ENCODE measurements at regions not wholly inside any gene's neighbourhood (a gene's known extent, or its start where the extent isn't known, plus 50 kb on each side); places are given as distances from the start of the nearest gene placed in this dataset.

DNA sequence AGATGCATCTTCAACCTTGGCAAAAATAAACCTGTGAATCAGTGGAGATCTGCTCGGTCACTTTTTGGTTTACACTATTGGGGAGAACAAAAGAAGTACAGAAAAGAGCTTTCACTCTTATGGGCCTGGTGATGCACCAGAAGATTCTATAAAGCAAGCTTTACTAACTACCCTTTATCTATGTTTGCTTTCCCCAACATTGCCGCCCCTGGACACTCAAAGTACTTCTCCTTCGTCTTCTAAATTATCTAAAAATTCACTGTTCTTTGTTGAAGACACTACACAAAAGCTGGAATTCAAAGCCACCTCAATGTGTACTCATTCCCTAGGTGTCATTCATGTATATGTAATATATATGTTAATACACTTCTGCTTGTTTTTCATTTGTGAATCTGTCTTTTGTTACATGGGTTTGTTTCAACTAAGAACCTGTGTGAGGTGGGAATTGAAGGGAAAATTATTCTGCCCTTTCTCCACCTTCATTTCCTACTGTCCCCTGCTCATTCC is 97.9 kb upstream of the BTN3A2 start:
- peaks cover 4 to 15% (median 10%) of the 10 kb centered on the region in 3 donors for H3K27me3 Mint-ChIP-seq (ENCODE audit: low read depth in 3 of 3)
- H3K27ac Mint-ChIP-seq, result no peak overlapping the region
- H3K4me1 Mint-ChIP-seq, result peaks cover 0 to 20% of the 10 kb centered on the region in 2 donors
- H3K9me3 Mint-ChIP-seq, result no peaks in the 10 kb centered on the region
- no peak for DNase-seq
- H3K36me3 Mint-ChIP-seq, result no peaks in the 10 kb centered on the region
- H3K4me3 Mint-ChIP-seq, result no peak overlapping the region

DNA sequence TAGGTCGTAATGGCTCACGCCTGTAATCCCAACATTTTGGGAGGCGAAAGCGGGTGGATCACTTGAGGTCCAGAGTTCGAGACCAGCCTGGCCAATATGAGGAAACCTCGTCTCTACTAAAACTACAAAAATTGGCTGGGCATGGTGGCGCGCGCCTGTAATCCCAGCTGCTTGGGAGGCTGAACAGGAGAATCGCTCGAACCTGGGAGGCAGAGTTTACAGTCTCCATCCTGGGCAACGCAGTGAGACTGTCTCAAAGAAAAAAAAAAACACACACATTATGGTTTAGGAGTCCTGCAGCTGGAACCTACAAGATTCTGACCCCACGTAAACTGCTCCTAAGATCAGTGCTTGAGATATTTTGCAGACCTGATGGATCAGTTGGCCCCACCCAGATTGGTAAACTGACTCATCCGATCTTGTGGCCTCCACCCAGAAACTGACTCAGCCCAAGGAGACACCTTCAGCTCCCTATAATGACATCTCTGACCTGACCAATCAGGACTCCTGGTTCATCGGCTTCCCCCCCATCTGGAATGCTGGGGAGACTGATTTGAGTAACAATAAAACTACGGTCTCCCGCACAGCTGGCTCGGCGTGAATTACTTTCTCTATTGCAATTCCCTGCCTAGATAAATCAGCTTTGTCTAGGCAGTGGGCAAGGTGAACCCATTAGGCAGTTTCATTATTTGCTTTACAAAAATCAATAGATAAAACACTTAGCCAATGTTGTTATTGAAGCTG is 96.2 kb upstream of the BTN3A2 start:
- Mint-ChIP-seq H3K9me3 (no peaks in the 10 kb centered on the region), H3K27ac (no peak overlapping the region)

DNA sequence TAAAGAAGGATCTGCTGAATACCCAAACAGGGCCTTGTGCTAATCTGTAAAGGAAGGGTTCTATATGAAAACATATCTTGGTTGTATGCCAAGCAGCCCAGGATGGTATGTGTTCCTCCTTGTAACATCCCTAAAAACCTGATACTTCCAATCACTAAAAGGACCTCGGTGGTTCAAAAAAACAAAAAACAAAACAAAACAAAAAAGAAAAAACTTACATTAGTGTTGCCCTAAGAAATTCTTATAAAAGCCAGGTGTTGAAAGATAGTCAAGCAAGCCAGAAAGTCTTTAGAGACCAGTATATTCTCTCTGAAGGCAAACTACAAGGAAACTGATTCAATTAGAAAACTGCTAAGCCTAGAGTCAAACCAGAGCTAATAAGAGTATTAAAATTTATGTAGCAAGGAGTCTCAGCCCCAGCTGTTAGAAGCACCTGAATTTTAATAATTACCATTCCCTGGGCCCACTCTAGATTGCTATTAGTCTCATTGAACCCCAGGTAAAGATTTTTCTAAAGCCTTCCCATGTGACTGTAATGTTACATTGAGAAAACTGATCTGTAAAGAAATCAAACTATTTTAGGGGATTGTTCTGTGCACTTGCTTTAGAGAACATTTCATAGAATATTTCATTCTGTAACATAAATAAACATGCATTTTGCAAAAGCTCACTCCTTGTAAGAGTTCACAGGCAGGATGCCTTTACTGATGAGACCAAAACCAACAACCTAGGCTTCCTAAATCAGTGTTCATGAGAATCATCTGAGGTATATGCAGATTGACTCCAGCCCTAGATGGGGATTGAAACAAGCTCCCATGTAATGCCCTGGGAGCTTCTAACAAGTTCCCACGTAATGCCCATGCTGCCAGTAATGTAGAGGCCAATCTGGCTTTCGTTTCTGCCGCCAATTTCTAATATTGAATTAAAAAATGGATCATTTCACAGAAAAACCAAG is 95.2 kb upstream of the BTN3A2 start:
- no peaks in the 10 kb centered on the region for H3K36me3 Mint-ChIP-seq

More for the DNA sequence above, 96.2 kb upstream of the BTN3A2 start:
- Mint-ChIP-seq H3K4me1 (peaks cover 0 to 23% of the 10 kb centered on the region in 2 donors), H3K36me3 (no peaks in the 10 kb centered on the region), H3K27me3 (ENCODE audit: low read depth in 3 of 3) (peaks cover 8 to 15% (median 10%) of the 10 kb centered on the region in 3 donors), H3K4me3 (no peak overlapping the region)
- DNase-seq, result no peak

DNA sequence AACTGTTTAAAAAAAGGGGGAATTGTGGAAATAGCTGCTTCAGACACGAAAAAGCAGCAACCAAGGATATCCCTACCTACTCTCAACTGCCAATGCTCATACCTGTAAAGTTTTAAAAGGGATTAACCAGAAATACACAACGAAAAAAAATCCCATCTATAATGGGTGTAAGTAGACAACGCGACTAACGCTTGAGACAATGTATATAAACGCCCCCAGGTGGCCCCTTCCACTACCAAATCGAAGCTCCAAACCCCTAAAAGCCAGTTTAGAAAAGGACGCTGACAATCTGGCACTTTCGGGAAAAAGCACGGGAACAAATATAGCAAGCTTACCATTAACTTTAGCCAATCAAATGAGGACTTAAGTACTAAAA is 94.5 kb upstream of the BTN3A2 start:
- peak overlapping the region in 1 of 5 donors; percentile 36 for H3K4me3 Mint-ChIP-seq
- H3K27ac Mint-ChIP-seq, result peak overlapping the region in 3 of 6 donors; percentile 48 to 71 (median 51)
- no peaks in the 10 kb centered on the region for H3K36me3 Mint-ChIP-seq
- no peaks in the 10 kb centered on the region for H3K9me3 Mint-ChIP-seq
- peaks cover 0 to 23% of the 10 kb centered on the region in 2 donors for H3K4me1 Mint-ChIP-seq
- peaks cover 8 to 15% (median 10%) of the 10 kb centered on the region in 3 donors for H3K27me3 Mint-ChIP-seq (ENCODE audit: low read depth in 3 of 3)
- no peak for DNase-seq

More for the DNA sequence above, 95.2 kb upstream of the BTN3A2 start:
- H3K9me3 Mint-ChIP-seq, result no peaks in the 10 kb centered on the region
- no peak for DNase-seq
- H3K4me1 Mint-ChIP-seq, result peaks cover 0 to 23% of the 10 kb centered on the region in 2 donors
- H3K27me3 Mint-ChIP-seq (ENCODE audit: low read depth in 3 of 3), result peaks cover 8 to 15% (median 10%) of the 10 kb centered on the region in 3 donors
- H3K4me3 Mint-ChIP-seq, result peak overlapping the region in 2 of 5 donors; percentile 36 to 49
- H3K27ac Mint-ChIP-seq, result peak overlapping the region in 2 of 6 donors; percentile 51 to 71

DNA sequence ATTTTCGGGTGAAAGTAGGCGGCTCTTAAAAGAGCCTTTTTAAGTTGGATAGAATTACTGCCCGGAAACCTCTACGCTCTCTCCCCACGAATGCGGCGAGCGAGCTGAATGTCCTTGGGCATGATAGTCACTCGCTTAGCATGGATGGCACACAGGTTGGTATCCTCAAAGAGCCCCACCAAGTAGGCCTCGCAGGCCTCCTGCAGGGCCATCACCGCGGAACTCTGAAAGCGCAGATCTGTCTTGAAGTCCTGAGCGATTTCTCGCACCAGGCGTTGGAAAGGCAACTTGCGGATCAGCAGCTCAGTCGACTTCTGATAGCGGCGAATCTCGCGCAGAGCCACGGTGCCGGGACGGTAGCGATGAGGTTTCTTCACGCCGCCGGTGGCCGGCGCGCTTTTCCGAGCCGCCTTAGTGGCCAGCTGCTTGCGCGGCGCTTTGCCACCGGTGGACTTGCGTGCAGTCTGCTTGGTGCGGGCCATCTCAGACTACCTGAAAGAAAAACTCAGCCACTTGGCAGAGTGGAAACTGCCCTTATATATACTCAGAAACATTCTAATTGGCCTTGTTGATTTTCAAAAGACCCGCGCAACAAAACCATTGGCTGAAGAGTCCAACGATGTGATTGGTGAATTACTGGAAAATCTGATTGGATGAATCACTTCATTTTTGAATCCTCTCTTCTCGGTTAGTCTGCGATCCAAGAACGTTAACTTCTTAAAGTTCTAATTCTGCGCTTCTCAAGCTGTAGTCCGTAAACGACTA is 93.9 kb upstream of the BTN3A2 start:
- no peak overlapping the region for H3K4me3 Mint-ChIP-seq
- no peaks in the 10 kb centered on the region for H3K9me3 Mint-ChIP-seq
- H3K27ac Mint-ChIP-seq, result peak overlapping the region in 4 of 6 donors; percentile 36 to 98 (median 86)

DNA sequence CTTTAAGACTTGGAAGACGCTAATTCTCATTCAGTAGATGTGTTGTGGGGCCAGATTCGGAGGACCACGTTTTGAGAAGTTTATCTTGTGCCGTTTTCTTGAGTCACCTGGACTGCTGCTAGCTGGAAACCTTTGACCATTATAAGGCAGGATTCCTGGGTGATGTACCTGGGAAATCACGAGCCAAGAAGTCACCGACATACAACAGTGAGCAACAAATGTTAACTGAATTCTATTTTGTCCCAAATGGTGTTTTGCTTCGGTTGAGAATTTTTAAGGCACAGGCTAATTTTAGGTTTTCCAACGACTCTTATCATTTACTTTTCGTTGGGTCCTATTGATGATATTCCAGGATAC is 93.4 kb upstream of the BTN3A2 start:
- H3K36me3 Mint-ChIP-seq, result no peaks in the 10 kb centered on the region
- H3K9me3 Mint-ChIP-seq, result no peaks in the 10 kb centered on the region
- H3K27me3 Mint-ChIP-seq (ENCODE audit: low read depth in 3 of 3), result peaks cover 8 to 15% (median 10%) of the 10 kb centered on the region in 3 donors
- no peak overlapping the region for H3K4me3 Mint-ChIP-seq
- peaks cover 0 to 23% of the 10 kb centered on the region in 2 donors for H3K4me1 Mint-ChIP-seq
- peak in 1 of 3 donors; percentile 12 for DNase-seq
- peak overlapping the region in 2 of 6 donors; percentile 97 to 98 for H3K27ac Mint-ChIP-seq

More for the DNA sequence above, 93.9 kb upstream of the BTN3A2 start:
- DNase-seq, result peak; percentile 81 to 86 (median 83)
- Mint-ChIP-seq H3K36me3 (no peaks in the 10 kb centered on the region), H3K27me3 (ENCODE audit: low read depth in 3 of 3) (peaks cover 8 to 15% (median 10%) of the 10 kb centered on the region in 3 donors), H3K4me1 (peaks cover 0 to 23% of the 10 kb centered on the region in 2 donors)

DNA sequence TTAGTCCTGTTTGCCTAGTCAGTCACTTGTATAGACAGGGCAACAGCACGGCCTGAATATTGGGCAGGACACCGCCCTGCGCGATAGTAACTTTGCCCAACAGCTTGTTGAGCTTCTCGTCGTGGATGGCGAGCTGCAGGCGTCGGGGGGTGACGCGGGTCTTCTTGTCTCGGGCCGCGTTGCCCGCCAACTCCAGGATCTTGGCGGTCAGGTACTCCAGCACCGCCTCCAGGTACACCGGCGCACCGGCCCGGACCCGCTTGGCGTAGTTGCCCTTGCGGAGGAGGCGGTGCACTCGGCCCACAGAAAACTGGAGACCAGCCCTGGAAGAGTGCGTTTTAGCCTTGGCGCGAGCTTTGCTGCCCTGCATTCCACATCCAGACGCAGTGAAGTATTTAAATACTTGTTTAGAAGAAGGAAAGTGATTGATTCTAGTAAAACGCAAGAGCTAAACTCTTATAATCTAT is 92.8 kb upstream of the BTN3A2 start:
- DNase-seq, result peak in 1 of 3 donors; percentile 68
- H3K27ac Mint-ChIP-seq, result peak overlapping the region in 2 of 6 donors; percentile 97 to 98

DNA sequence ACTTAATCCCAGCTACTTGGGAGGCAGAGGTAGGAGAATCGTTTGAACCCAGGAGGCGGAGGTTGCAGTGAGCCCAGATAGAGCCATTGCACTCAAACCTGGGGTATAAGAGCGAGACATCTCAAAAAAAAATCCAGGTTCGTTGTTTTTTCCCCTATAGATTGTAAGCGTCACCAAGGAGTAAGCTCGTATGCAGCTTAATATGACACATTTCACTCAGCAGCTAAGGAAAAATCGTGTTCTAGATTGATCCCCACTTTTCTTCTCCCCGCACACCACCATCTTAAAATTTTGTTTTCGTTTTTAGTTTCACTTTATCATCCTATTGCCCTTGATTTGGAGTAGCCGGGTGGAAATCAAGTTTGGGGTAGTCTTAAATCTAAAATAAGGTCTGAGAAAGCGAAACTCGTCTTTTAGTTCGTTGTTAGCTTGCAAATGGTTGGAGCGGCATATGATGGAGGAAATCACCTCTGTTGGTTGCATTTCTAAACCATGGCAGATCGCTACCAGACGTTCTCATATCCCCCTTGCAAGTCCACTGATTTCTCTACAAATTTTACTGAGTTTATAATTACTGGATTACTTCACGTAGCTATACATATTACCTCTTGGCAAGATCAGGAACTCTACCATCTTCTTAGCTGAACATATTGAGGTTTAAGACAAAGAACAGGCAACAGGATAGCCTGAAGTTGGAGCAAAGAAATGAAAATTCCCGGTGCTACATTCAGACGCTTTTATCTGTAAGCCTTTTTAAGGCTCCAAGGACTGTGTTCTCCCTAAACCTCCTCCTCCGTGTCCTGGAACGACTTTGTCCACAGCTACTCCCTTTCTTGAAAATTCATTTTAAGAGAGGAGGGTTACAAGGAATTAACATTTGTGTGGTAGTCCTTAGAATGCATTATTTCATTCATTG is 91.1 kb upstream of the BTN3A2 start:
- Mint-ChIP-seq H3K27ac (no peak overlapping the region), H3K4me3 (no peak overlapping the region), H3K4me1 (peaks cover 0 to 23% of the 10 kb centered on the region in 2 donors), H3K9me3 (no peaks in the 10 kb centered on the region), H3K36me3 (peaks cover 0 to 5% (median 3%) of the 10 kb centered on the region in 3 donors), H3K27me3 (ENCODE audit: low read depth in 3 of 3) (peaks cover 8 to 15% (median 10%) of the 10 kb centered on the region in 3 donors)
- DNase-seq, result peak; percentile 74 to 80 (median 78)

More for the DNA sequence above, 92.8 kb upstream of the BTN3A2 start:
- Mint-ChIP-seq H3K4me1 (peaks cover 0 to 23% of the 10 kb centered on the region in 2 donors), H3K27me3 (ENCODE audit: low read depth in 3 of 3) (peaks cover 8 to 15% (median 10%) of the 10 kb centered on the region in 3 donors), H3K36me3 (no peaks in the 10 kb centered on the region), H3K4me3 (no peak overlapping the region), H3K9me3 (no peaks in the 10 kb centered on the region)

DNA sequence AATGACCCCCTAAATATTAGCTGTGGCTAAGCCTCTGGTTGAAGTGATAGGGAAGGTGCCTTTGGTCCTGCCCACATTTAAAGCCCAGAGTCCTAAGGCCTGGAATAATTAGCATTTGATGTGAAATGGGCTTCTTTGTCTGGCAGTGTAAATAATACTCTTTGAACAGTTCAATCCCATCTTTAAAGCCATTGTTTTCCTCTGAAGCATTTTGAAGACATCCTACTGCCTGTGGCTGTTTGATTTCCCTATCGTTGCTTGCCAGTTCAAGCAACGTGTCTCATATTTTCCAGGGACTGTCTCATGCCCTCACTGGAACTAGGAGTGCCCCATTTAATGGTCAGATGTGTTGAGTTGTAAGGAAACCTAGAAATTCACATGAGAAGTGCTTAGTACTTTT is 89.3 kb upstream of the BTN3A2 start:
- peak overlapping the region in 3 of 5 donors; percentile 4 to 35 (median 6) for H3K4me3 Mint-ChIP-seq
- H3K36me3 Mint-ChIP-seq, result peaks cover 2 to 13% (median 5%) of the 10 kb centered on the region in 3 donors
- H3K27me3 Mint-ChIP-seq (ENCODE audit: low read depth in 3 of 3), result peaks cover 5 to 11% (median 8%) of the 10 kb centered on the region in 3 donors
- no peaks in the 10 kb centered on the region for H3K9me3 Mint-ChIP-seq
- peaks cover 0 to 16% of the 10 kb centered on the region in 2 donors for H3K4me1 Mint-ChIP-seq
- no peak for DNase-seq
- peak overlapping the region in 2 of 6 donors; percentile 29 to 49 for H3K27ac Mint-ChIP-seq

DNA sequence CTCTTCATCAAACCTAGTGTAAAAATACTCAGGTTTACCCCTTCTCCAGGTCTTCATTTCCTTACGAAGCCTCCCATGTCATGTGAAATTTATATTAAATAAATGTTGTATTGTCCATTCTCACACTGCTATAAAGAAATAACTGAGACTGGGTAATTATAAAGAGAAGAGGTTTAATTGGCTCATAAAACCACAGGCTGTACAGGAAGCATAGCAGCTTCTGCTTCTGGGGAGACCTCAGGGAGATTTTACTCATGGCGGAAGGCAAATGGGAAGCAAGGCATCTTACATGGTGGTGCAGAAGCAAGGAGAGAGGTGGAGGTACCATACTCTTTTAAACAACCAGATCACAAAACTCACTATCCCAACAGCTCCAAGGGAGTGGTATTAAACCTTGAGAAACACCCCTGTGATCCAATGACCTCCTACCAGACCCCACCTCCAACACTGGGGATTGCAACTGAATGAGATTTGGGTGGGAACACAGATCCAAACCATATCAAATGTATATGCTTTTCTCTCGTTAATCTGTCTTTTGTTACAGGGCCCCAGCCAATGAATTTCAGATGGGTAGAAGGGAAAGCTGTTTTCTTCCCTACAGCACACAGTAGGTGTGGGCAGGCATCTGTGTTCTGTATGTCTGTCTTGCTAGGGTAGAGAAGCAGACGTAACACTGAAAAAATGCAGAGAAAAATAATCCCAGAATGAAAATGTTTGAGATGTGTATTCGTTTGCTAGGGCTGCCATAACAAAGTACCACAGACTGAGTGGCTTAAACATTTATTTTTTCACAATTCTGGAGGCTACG is 88.0 kb upstream of the BTN3A2 start:
- no peak overlapping the region for H3K4me3 Mint-ChIP-seq
- H3K4me1 Mint-ChIP-seq, result peaks cover 3 to 8% of the 10 kb centered on the region in 2 donors
- no peak for DNase-seq
- H3K9me3 Mint-ChIP-seq, result no peaks in the 10 kb centered on the region
- peaks cover 1 to 4% (median 3%) of the 10 kb centered on the region in 3 donors for H3K27me3 Mint-ChIP-seq (ENCODE audit: low read depth in 3 of 3)
- H3K27ac Mint-ChIP-seq, result no peak overlapping the region
- H3K36me3 Mint-ChIP-seq, result peaks cover 4 to 18% (median 7%) of the 10 kb centered on the region in 3 donors

DNA sequence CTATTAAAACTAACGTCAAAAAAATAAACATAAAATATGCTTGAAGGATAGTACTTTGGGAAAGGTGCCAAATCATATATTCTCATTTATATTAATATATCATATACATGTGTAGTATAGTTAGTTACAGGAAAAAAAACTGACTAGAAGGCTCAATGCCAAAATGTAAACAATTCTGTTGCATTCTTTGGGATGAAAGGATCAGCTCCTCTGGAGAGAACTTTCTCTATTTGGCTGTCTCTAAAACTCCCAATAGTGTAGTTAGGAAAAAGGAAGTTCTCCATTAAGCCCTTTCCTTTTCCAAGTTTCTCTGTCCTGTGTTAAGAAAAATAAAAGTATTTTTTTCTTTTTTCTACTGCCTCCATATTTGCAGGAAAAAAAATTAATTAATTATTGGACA is 86.5 kb upstream of the BTN3A2 start:
- no peak overlapping the region for H3K27ac Mint-ChIP-seq
- no peaks in the 10 kb centered on the region for H3K9me3 Mint-ChIP-seq
- no peak overlapping the region for H3K4me3 Mint-ChIP-seq
- peaks cover 0 to 5% (median 1%) of the 10 kb centered on the region in 3 donors for H3K27me3 Mint-ChIP-seq (ENCODE audit: low read depth in 3 of 3)
- no peak for DNase-seq
- H3K36me3 Mint-ChIP-seq, result peaks cover 4 to 26% (median 7%) of the 10 kb centered on the region in 3 donors
- H3K4me1 Mint-ChIP-seq, result peaks cover 13% of the 10 kb centered on the region in 2 donors

Measured in immature natural killer cell (primary cell).